GM23338 (cell line): ENCODE measurements at regions not wholly inside any gene's neighbourhood (a gene's known extent, or its start where the extent isn't known, plus 50 kb on each side); places are given as distances from the start of the nearest gene placed in this dataset.

ENCODE experiments used
- CREB1 ChIP-seq: fragments of 250-450 bp; sonication (Bioruptor Pico); IDR thresholded peaks from 2 replicates; pipeline ENCODE4 v1.5.0; 2020; ENCODE audit warnings: low read depth, mild to moderate bottlenecking, moderate library complexity
- CTCF ChIP-seq, 2 experiments: fragments of 200-600 bp in 1 of 2; sonication (generic) in 1 of 2; conservative IDR thresholded peaks; 2 replicates each; pipeline versions ENCODE4 v1.5.1 to v1.6.1; 2016 to 2017; ENCODE audit warnings: antibody characterized with exemption in 2 of 2, low read depth in 2 of 2, mild to moderate bottlenecking in 2 of 2, moderate library complexity in 1 of 2
- EZH2 ChIP-seq: fragments of 200-600 bp; sonication (generic); IDR thresholded peaks from one replicate; pipeline ENCODE4 v1.8.0; 2017; ENCODE audit warnings: antibody characterized with exemption, mild to moderate bottlenecking, low read depth; ENCODE audit not compliant: unreplicated experiment
- JUNB ChIP-seq: IDR thresholded peaks from one replicate; pipeline ENCODE4 v1.6.1; 2016; ENCODE audit warnings: antibody characterized with exemption; ENCODE audit not compliant: unreplicated experiment
- POLR2AphosphoS5 ChIP-seq: IDR thresholded peaks from 2 replicates; pipeline ENCODE4 v1.6.1; 2016; ENCODE audit warnings: antibody characterized with exemption, low read depth
- STAT1 ChIP-seq: IDR thresholded peaks from one replicate; pipeline ENCODE4 v1.6.1; 2016; ENCODE audit warnings: antibody characterized with exemption; ENCODE audit not compliant: unreplicated experiment

- TF ChIP-seq CTCF (conservative IDR thresholded peaks at IDR 0.05; ENCODE audit: low read depth in 2 of 2) (no peak), POLR2AphosphoS5 (no peak), CREB1 (CRISPR knock-in tag) (no peak), EZH2 (no peak), STAT1 (no peak), JUNB (no peak)
These were observed 1549.3 kb downstream of the OTOL1 start for GRCh38 chr3:163045945-163046344.
